GM10266 (cell line): ENCODE measurements at regions not wholly inside any gene's neighbourhood (a gene's known extent, or its start where the extent isn't known, plus 50 kb on each side); places are given as distances from the start of the nearest gene placed in this dataset.
"Not testable (repeated sequence)": the region's sequence is repeated elsewhere in the genome, so short reads cannot be mapped to it uniquely, and the experiment has no call there.

ENCODE experiments used
- DNase-seq: peaks from one replicate; pipeline ENCODE4 v3.0.0; 2012; ENCODE audit errors: extremely low spot score
- CTCF ChIP-seq: IDR thresholded peaks from 2 replicates; pipeline ENCODE4 v1.5.1; 2012; ENCODE audit warnings: mild to moderate bottlenecking, low read depth; ENCODE audit not compliant: control insufficient read depth, insufficient read depth; ENCODE audit errors: missing control alignments

GRCh38 chr16:79938575-79938974, 338.0 kb upstream of the MAF start:
- DNase-seq, result no peak
- no peak for TF ChIP-seq CTCF

GRCh38 chr16:79937671-79938070, 337.1 kb upstream of the MAF start:
- not testable (repeated sequence) for DNase-seq

GRCh38 chr16:79933603-79934002, 333.1 kb upstream of the MAF start:
- no peak for DNase-seq
- TF ChIP-seq CTCF, result no peak

GRCh38 chr16:79932572-79932971, 332.0 kb upstream of the MAF start:
- TF ChIP-seq CTCF, result no peak
- no peak for DNase-seq

- DNase-seq, result no peak
- no peak for TF ChIP-seq CTCF
Observed at GRCh38 chr16:79931721-79932120, 331.2 kb upstream of the MAF start.

- no peak for DNase-seq
- no peak for TF ChIP-seq CTCF
Observed at GRCh38 chr16:79929260-79929965, 328.9 kb upstream of the MAF start.

GRCh38 chr16:79928142-79928873, 327.8 kb upstream of the MAF start:
- no peak for TF ChIP-seq CTCF
- no peak for DNase-seq
